Vagina (tissue), 2 donors: ENCODE measurements at regions not wholly inside any gene's neighbourhood (a gene's known extent, or its start where the extent isn't known, plus 50 kb on each side); places are given as distances from the start of the nearest gene placed in this dataset.

ENCODE experiments used
- DNase-seq, 2 donors: peaks; one replicate each; pipeline ENCODE4 v3.0.0-alpha.2; 2017; ENCODE audit errors: extremely low spot score in 2 of 2
- H3K27ac ChIP-seq: fragments of 200-600 bp; sonication (generic); one replicate; pipeline ENCODE4 v1.5.1; 2019
- H3K27me3 ChIP-seq: fragments of 200-600 bp; sonication (generic); one replicate; pipeline ENCODE4 v1.5.1; 2019
- H3K36me3 ChIP-seq, 2 donors: fragments of 200-600 bp; sonication (generic); one replicate each; pipeline ENCODE4 v1.5.1; 2017 to 2019
- H3K4me1 ChIP-seq: fragments of 200-600 bp; sonication (generic); one replicate; pipeline ENCODE4 v1.5.1; 2019
- H3K4me3 ChIP-seq, 2 donors: fragments of 200-600 bp; sonication (generic); 1 replicate in 1 of 2; 2 replicates in 1 of 2; pipeline ENCODE4 v1.5.1; 2016 to 2019
- H3K9me3 ChIP-seq: fragments of 200-600 bp; sonication (generic); one replicate; pipeline ENCODE4 v1.5.1; 2019
- POLR2A ChIP-seq, 2 donors: fragments of 450-650 bp; IDR thresholded peaks; one replicate each; pipeline ENCODE4 v1.6.1; 2017; ENCODE audit warnings: antibody characterized with exemption in 2 of 2, mild to moderate bottlenecking in 2 of 2, moderate library complexity in 2 of 2
- POLR2AphosphoS5 ChIP-seq, 2 donors: sonication (generic); formaldehyde crosslinking; IDR thresholded peaks; one replicate each; pipeline ENCODE4 v1.9.0; 2017; ENCODE audit warnings: antibody characterized with exemption in 2 of 2, mild to moderate bottlenecking in 2 of 2, low read depth in 1 of 2; ENCODE audit not compliant: insufficient read depth in 1 of 2
- intact Hi-C: fragments of 100-400 bp; cut with DNase I; formaldehyde crosslinking; loops from one replicate; pipeline ENCODE4 v1.15.1; 2023
- TF ChIP-seq, protein P1 (sequence below), 3 experiments: fragments of 450-650 bp in 2 of 3; fragments of 200-600 bp in 1 of 3; sonication (generic) in 1 of 3; IDR thresholded peaks; one replicate each; pipeline ENCODE4 v1.5.1; 2017 to 2019; ENCODE audit warnings: antibody characterized with exemption in 3 of 3, mild to moderate bottlenecking in 2 of 3, moderate library complexity in 2 of 3

DNA sequence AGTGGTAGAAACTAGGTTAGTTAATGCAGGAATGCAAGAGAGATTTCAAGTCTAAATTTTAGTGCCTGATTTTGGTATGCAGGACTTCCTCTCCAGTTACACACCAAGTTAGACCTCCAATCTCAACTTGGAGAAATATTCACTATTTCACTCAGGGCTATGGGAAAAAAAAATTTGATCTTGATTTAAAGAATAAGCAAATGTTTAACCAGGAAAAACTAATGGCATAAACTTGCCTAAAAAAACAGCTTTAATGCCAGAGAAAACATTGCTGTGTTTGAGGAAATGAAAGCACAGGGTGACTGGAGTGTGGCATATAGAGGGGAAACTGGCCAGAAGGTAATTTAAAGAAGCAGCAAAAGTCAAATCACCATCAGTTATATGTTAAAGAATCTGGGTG lies 575.4 kb upstream of the LRRC4C start:
- TF ChIP-seq POLR2A (IDR thresholded peaks at IDR 0.05), result no peak
- TF ChIP-seq, protein P1, sequence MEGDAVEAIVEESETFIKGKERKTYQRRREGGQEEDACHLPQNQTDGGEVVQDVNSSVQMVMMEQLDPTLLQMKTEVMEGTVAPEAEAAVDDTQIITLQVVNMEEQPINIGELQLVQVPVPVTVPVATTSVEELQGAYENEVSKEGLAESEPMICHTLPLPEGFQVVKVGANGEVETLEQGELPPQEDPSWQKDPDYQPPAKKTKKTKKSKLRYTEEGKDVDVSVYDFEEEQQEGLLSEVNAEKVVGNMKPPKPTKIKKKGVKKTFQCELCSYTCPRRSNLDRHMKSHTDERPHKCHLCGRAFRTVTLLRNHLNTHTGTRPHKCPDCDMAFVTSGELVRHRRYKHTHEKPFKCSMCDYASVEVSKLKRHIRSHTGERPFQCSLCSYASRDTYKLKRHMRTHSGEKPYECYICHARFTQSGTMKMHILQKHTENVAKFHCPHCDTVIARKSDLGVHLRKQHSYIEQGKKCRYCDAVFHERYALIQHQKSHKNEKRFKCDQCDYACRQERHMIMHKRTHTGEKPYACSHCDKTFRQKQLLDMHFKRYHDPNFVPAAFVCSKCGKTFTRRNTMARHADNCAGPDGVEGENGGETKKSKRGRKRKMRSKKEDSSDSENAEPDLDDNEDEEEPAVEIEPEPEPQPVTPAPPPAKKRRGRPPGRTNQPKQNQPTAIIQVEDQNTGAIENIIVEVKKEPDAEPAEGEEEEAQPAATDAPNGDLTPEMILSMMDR (IDR thresholded peaks at IDR 0.05), result no peak
- no peak for TF ChIP-seq POLR2AphosphoS5 (IDR thresholded peaks at IDR 0.05; ENCODE audit: insufficient read depth in 1 of 2, low read depth in 1 of 2)
- no peaks in the 10 kb centered on the region for H3K4me1 ChIP-seq
- H3K4me3 ChIP-seq, result no peak overlapping the region
- H3K27ac ChIP-seq, result no peak overlapping the region
- H3K27me3 ChIP-seq, result no peaks in the 10 kb centered on the region
- DNase-seq, result no peak
- intact Hi-C loops, result no loop called here
- no peaks in the 10 kb centered on the region for H3K9me3 ChIP-seq
- H3K36me3 ChIP-seq, result no peaks in the 10 kb centered on the region

DNA sequence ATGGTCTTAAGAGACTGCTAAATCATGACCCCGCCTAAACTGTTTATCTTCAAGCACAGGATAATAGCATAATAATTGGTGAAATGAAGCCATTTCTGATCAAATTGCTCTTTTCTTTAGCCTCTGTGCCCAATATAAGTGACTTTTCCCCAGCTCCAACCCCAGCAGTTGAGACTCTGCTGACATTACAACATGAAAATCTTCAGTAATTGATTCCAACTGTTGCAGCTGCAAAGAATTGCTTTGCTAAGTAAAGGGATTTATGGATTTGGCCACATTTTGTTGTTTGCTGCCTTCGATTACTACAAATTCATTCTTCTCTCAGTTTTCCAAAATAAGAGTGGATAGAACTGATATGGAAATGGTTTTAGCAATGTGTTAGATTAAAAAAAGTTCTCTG lies 576.7 kb upstream of the LRRC4C start:
- DNase-seq, result no peak
- H3K27me3 ChIP-seq, result no peaks in the 10 kb centered on the region
- TF ChIP-seq, protein P1 (IDR thresholded peaks at IDR 0.05), result no peak
- TF ChIP-seq POLR2A (IDR thresholded peaks at IDR 0.05), result no peak
- no peak for TF ChIP-seq POLR2AphosphoS5 (IDR thresholded peaks at IDR 0.05; ENCODE audit: insufficient read depth in 1 of 2, low read depth in 1 of 2)
- H3K4me1 ChIP-seq, result no peaks in the 10 kb centered on the region
- no peaks in the 10 kb centered on the region for H3K9me3 ChIP-seq
- no peak overlapping the region for H3K27ac ChIP-seq
- intact Hi-C loops, result no loop called here
- H3K4me3 ChIP-seq, result no peak overlapping the region
- no peaks in the 10 kb centered on the region for H3K36me3 ChIP-seq

DNA sequence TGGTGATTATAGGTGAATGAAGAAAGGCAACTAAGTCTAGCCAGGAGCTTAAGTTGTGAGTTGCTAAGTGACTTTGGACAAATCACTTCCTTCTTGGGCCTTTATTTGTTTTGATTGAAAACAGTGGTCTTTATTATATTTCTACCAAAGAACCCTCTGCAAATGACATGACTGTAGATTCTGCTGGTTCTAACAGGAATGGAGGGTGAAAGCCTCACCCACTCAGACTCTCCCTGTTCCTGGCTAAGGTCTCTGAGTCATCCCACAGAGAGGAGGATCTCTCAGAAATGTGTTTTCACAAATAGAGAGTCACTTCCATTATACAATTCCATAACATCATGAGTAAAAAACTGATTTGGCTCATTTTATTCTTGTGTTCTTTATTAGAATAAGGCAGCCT lies 583.9 kb upstream of the LRRC4C start:
- Histone ChIP-seq H3K27ac (no peak overlapping the region), H3K4me3 (no peak overlapping the region), H3K27me3 (no peaks in the 10 kb centered on the region), H3K36me3 (no peaks in the 10 kb centered on the region), H3K9me3 (no peaks in the 10 kb centered on the region), H3K4me1 (no peaks in the 10 kb centered on the region)
- no peak for DNase-seq
- TF ChIP-seq POLR2A (IDR thresholded peaks at IDR 0.05), result no peak
- no peak for TF ChIP-seq POLR2AphosphoS5 (IDR thresholded peaks at IDR 0.05; ENCODE audit: insufficient read depth in 1 of 2, low read depth in 1 of 2)
- TF ChIP-seq, protein P1 (IDR thresholded peaks at IDR 0.05), result no peak
- intact Hi-C loops, result no loop called here

DNA sequence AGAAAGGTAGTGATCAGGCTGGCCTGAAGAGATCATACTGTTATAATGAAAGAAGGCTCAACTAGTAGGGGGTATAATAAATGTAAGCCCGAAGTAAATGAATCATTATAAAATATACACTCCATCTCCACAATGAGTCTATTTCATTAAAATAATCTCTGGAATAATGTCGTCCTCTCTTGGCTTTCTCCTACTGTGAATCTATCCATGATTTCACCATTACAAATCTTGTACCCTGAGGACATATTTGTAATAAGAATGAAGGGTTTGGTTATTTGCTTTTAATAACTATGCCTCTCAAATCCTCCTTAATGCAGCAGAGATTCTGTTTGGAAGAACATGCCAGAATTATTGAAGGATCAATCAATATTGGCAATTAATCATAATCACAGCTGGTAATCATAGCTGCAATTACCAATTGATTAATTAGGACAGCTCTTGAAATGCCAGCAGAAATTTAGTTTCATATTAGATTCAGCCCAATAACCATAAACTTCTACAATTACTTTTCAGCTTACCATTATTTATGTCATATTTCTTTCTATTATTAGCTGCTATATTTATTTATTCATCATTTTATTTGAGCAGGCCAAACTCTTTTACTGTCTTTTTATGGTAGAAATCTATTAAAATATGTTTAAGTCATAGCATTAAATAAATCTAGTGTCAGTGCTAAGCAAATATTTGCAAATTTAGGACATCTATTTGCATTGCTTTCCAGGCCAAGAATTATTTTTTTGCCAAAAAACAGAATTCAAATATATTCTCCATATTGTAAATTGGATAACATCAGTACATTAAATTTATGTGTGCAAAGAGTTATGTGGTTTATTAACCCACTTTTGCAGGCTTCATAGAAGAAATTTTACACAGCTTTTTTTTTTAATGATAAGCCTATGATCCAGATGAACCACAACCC lies 588.4 kb upstream of the LRRC4C start:
- intact Hi-C loops, result no loop called here
- H3K4me3 ChIP-seq, result no peak overlapping the region
- no peaks in the 10 kb centered on the region for H3K4me1 ChIP-seq
- H3K27me3 ChIP-seq, result no peaks in the 10 kb centered on the region
- no peak overlapping the region for H3K27ac ChIP-seq
- DNase-seq, result no peak
- H3K36me3 ChIP-seq, result no peaks in the 10 kb centered on the region
- TF ChIP-seq, protein P1 (IDR thresholded peaks at IDR 0.05), result no peak
- no peak for TF ChIP-seq POLR2AphosphoS5 (IDR thresholded peaks at IDR 0.05; ENCODE audit: insufficient read depth in 1 of 2, low read depth in 1 of 2)
- no peak for TF ChIP-seq POLR2A (IDR thresholded peaks at IDR 0.05)
- H3K9me3 ChIP-seq, result no peaks in the 10 kb centered on the region

DNA sequence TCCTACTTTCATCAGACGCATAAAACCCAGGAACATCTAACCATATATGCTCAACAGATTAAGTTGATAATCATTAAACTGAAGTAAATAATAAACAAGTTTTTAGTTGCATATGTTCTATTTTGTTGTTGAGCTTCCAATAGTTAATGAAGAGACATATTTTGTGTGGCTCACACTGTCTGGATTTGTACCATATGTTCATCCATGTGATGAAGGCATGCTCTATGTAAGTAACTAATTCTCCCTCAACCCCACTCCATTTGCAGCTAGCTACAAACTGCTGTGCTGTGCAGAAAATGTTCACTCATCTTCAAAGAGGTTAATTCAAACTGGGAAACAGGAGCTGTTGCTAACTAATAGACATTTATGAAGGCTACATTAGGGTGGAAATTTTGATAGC lies 589.7 kb upstream of the LRRC4C start:
- TF ChIP-seq POLR2A (IDR thresholded peaks at IDR 0.05) (no peak), POLR2AphosphoS5 (IDR thresholded peaks at IDR 0.05; ENCODE audit: insufficient read depth in 1 of 2, low read depth in 1 of 2) (no peak)
- TF ChIP-seq, protein P1 (IDR thresholded peaks at IDR 0.05), result no peak
- no peak for DNase-seq
- Histone ChIP-seq H3K4me3 (no peak overlapping the region), H3K4me1 (no peaks in the 10 kb centered on the region), H3K36me3 (no peaks in the 10 kb centered on the region), H3K27me3 (no peaks in the 10 kb centered on the region), H3K9me3 (no peaks in the 10 kb centered on the region), H3K27ac (no peak overlapping the region)
- intact Hi-C loops, result no loop called here
